ENCODE measurements at regions not wholly inside any gene's neighbourhood (a gene's known extent, or its start where the extent isn't known, plus 50 kb on each side); places are given as distances from the start of the nearest gene placed in this dataset.

DNA sequence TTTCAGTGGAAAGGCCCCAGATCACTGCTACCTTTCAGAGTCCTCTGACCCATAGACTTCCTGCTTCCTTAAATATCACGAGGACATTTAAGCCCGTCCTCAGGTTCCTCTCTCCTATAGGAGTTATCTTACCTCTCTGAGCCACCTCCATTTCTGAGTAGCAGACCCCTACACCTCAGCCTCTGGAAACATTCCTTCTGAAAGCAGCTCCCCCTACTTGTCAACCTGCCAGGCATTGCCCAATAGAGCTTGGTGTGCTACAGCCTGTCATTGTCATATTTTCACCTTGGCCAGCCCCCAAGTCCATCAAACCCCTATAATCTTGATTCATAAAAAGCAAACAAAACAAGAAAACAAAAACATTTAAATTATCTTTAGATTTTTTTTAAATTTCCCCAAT is 717.9 kb upstream of the SLC8A1 start:
- BruUV-seq (replicated peaks), result no TSS peak

GRCh38 chr2:41170589-41170988 is 718.7 kb upstream of the SLC8A1 start:
- no TSS peak for BruUV-seq (replicated peaks)

More for the DNA sequence above, 717.9 kb upstream of the SLC8A1 start:
- Histone ChIP-seq H3K4me2 (ENCODE audit: low read length) (no peak overlapping the region), H3K4me1 (ENCODE audit: insufficient read depth, low read length, poor library complexity, severe bottlenecking) (no peaks in the 10 kb centered on the region), H3K79me2 (ENCODE audit: insufficient read depth, low read depth, low read length) (no peaks in the 10 kb centered on the region), H3K9me2 (ENCODE audit: insufficient read depth, low read length) (no peaks in the 10 kb centered on the region), H4K20me1 (ENCODE audit: insufficient read depth, low read length) (no peaks in the 10 kb centered on the region), H3K36me3 (ENCODE audit: insufficient read depth, low read length) (no peaks in the 10 kb centered on the region), H3K4me3 (ENCODE audit: low read depth, low read length, poor library complexity, severe bottlenecking) (no peak overlapping the region), H3K9me3 (ENCODE audit: low read length) (no peaks in the 10 kb centered on the region), H2AFZ (ENCODE audit: low read length) (no peak overlapping the region), H3K27ac (ENCODE audit: low read depth, low read length, poor library complexity, severe bottlenecking) (no peak overlapping the region)
- TF ChIP-seq CTCF (conservative IDR thresholded peaks at IDR 0.05; ENCODE audit: low read length) (no peak), EZH2phosphoT487 (IDR thresholded peaks at IDR 0.05; ENCODE audit: borderline replicate concordance, low read depth, low read length) (no peak)
- intact Hi-C loops (cut with micrococcal nuclease; ENCODE audit: unreplicated experiment), result no loop called here
- no peak for DNase-seq (ENCODE audit: low spot score)
- POLR2A ChIA-PET, result interaction anchor here (0.7 to 1.1 kb wide), 2 partner anchors 8 to 985 kb away, joined by 3 read pairs; no protein-coding TSS in a partner anchor
- CTCF ChIA-PET (ENCODE audit: unreplicated experiment), result no interaction called here

More at GRCh38 chr2:41170589-41170988, 718.7 kb upstream of the SLC8A1 start:
- Histone ChIP-seq H3K9me2 (ENCODE audit: insufficient read depth, low read length) (no peaks in the 10 kb centered on the region), H3K4me1 (ENCODE audit: insufficient read depth, low read length, poor library complexity, severe bottlenecking) (no peaks in the 10 kb centered on the region), H2AFZ (ENCODE audit: low read length) (no peak overlapping the region), H3K36me3 (ENCODE audit: insufficient read depth, low read length) (no peaks in the 10 kb centered on the region), H4K20me1 (ENCODE audit: insufficient read depth, low read length) (no peaks in the 10 kb centered on the region), H3K27ac (ENCODE audit: low read depth, low read length, poor library complexity, severe bottlenecking) (no peak overlapping the region), H3K4me2 (ENCODE audit: low read length) (no peak overlapping the region), H3K9me3 (ENCODE audit: low read length) (no peaks in the 10 kb centered on the region), H3K79me2 (ENCODE audit: insufficient read depth, low read depth, low read length) (no peaks in the 10 kb centered on the region), H3K4me3 (ENCODE audit: low read depth, low read length, poor library complexity, severe bottlenecking) (no peak overlapping the region)
- no peak for DNase-seq (ENCODE audit: low spot score)
- ChIA-PET POLR2A (interaction anchor here (0.6 kb wide), 1 partner anchor 123 kb away, joined by 6 read pairs; no protein-coding TSS in a partner anchor), CTCF (ENCODE audit: unreplicated experiment) (no interaction called here)
- intact Hi-C loops (cut with micrococcal nuclease; ENCODE audit: unreplicated experiment), result no loop called here
- TF ChIP-seq CTCF (conservative IDR thresholded peaks at IDR 0.05; ENCODE audit: low read length) (no peak), EZH2phosphoT487 (IDR thresholded peaks at IDR 0.05; ENCODE audit: borderline replicate concordance, low read depth, low read length) (no peak)
